Hepatocyte (in vitro differentiated cells): ENCODE measurements at regions not wholly inside any gene's neighbourhood (a gene's known extent, or its start where the extent isn't known, plus 50 kb on each side); places are given as distances from the start of the nearest gene placed in this dataset.

ENCODE experiments used
- EZH2 ChIP-seq: fragments of 200-600 bp; sonication (generic); IDR thresholded peaks from 2 replicates; pipeline ENCODE4 v1.6.1; 2016; ENCODE audit warnings: antibody characterized with exemption, mild to moderate bottlenecking, borderline replicate concordance
- EZH2phosphoT487 ChIP-seq: fragments of 200-600 bp; sonication (generic); IDR thresholded peaks from one replicate; pipeline ENCODE4 v1.6.1; 2018; ENCODE audit warnings: antibody characterized with exemption, mild to moderate bottlenecking, low read depth, moderate library complexity; ENCODE audit not compliant: unreplicated experiment, severe bottlenecking
- TF ChIP-seq, protein P1 (sequence below): fragments of 200-600 bp; sonication (generic); IDR thresholded peaks from 2 replicates; pipeline ENCODE4 v1.5.1; 2016; ENCODE audit warnings: antibody characterized with exemption, mild to moderate bottlenecking; ENCODE audit not compliant: poor library complexity

DNA sequence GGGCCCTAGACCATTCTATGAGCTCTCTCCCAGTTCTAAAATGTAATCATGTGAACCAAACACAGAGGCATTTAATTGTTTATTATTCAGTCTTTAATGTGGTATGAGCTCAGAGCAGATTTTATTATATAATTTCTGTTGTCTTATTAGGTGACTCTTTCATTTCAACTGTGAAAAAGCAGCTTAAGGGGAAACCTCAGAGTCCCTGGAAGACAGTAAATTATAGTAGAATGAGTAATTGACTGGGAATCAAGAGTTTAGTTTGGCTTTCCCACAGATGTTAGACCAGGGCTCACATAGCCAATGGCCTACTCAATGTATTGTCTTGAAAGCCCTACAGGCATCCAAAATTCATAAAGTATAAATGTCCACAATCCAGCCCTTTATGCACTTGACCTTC, 390.4 kb upstream of the SLC35B3 start:
- TF ChIP-seq, protein P1, sequence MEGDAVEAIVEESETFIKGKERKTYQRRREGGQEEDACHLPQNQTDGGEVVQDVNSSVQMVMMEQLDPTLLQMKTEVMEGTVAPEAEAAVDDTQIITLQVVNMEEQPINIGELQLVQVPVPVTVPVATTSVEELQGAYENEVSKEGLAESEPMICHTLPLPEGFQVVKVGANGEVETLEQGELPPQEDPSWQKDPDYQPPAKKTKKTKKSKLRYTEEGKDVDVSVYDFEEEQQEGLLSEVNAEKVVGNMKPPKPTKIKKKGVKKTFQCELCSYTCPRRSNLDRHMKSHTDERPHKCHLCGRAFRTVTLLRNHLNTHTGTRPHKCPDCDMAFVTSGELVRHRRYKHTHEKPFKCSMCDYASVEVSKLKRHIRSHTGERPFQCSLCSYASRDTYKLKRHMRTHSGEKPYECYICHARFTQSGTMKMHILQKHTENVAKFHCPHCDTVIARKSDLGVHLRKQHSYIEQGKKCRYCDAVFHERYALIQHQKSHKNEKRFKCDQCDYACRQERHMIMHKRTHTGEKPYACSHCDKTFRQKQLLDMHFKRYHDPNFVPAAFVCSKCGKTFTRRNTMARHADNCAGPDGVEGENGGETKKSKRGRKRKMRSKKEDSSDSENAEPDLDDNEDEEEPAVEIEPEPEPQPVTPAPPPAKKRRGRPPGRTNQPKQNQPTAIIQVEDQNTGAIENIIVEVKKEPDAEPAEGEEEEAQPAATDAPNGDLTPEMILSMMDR, result no peak
- TF ChIP-seq EZH2 (no peak), EZH2phosphoT487 (no peak)
